G401.6 (cell line): ENCODE measurements at regions not wholly inside any gene's neighbourhood (a gene's known extent, or its start where the extent isn't known, plus 50 kb on each side); places are given as distances from the start of the nearest gene placed in this dataset.
"Not testable (repeated sequence)": the region's sequence is repeated elsewhere in the genome, so short reads cannot be mapped to it uniquely, and the experiment has no call there.

ENCODE experiments used
- FAIRE-seq: peaks from 2 replicates; lab custom pipeline; 2012; peaks lifted over from hg19 to GRCh38; lab: Jason Lieb, UNC

- FAIRE-seq, result no peak
These were observed 134.2 kb downstream of the USP22 start for GRCh38 chr17:20908313-20909267.

- no peak for FAIRE-seq
These were observed 128.2 kb downstream of the USP22 start for GRCh38 chr17:20914658-20915057.

GRCh38 chr17:20916383-20916782 is 126.4 kb downstream of the USP22 start:
- FAIRE-seq, result no peak

GRCh38 chr17:20917610-20918306 is 125.1 kb downstream of the USP22 start:
- not testable (repeated sequence) for FAIRE-seq

GRCh38 chr17:20920095-20920814 is 122.6 kb downstream of the USP22 start:
- FAIRE-seq, result no peak

GRCh38 chr17:20920815-20921199 is 122.0 kb downstream of the USP22 start:
- FAIRE-seq, result no peak

- FAIRE-seq, result no peak
These were observed 120.6 kb downstream of the USP22 start for GRCh38 chr17:20922128-20922670.

GRCh38 chr17:20924306-20924705 is 118.5 kb downstream of the USP22 start:
- FAIRE-seq, result no peak

- FAIRE-seq, result peak; percentile 88
These were observed 117.7 kb downstream of the USP22 start for GRCh38 chr17:20925091-20925490.

GRCh38 chr17:20925954-20926353 is 116.9 kb downstream of the USP22 start:
- FAIRE-seq, result peak; percentile 46

GRCh38 chr17:20926532-20926931 is 116.3 kb downstream of the USP22 start:
- no peak for FAIRE-seq

GRCh38 chr17:20927308-20927977 is 115.4 kb downstream of the USP22 start:
- no peak for FAIRE-seq

GRCh38 chr17:20929334-20929733 is 113.5 kb downstream of the USP22 start:
- no peak for FAIRE-seq

- no peak for FAIRE-seq
These were observed 112.6 kb downstream of the USP22 start for GRCh38 chr17:20930081-20930760.

- not testable (repeated sequence) for FAIRE-seq
These were observed 109.8 kb downstream of the USP22 start for GRCh38 chr17:20933040-20933439.

GRCh38 chr17:20934288-20934687 is 108.5 kb downstream of the USP22 start:
- no peak for FAIRE-seq

- no peak for FAIRE-seq
These were observed 107.1 kb downstream of the USP22 start for GRCh38 chr17:20935740-20936139.

- no peak for FAIRE-seq
These were observed 104.6 kb downstream of the USP22 start for GRCh38 chr17:20938244-20938643.

- FAIRE-seq, result no peak
These were observed 103.7 kb downstream of the USP22 start for GRCh38 chr17:20938988-20939615.

- FAIRE-seq, result no peak
These were observed 100.9 kb downstream of the USP22 start for GRCh38 chr17:20941872-20942271.
